ENCODE measurements at regions not wholly inside any gene's neighbourhood (a gene's known extent, or its start where the extent isn't known, plus 50 kb on each side); places are given as distances from the start of the nearest gene placed in this dataset.

- no peak for DNase-seq (ENCODE audit: low spot score)
Measured at GRCh38 chr9:124179196-124180071, 78.3 kb upstream of the NEK6 start.

DNA sequence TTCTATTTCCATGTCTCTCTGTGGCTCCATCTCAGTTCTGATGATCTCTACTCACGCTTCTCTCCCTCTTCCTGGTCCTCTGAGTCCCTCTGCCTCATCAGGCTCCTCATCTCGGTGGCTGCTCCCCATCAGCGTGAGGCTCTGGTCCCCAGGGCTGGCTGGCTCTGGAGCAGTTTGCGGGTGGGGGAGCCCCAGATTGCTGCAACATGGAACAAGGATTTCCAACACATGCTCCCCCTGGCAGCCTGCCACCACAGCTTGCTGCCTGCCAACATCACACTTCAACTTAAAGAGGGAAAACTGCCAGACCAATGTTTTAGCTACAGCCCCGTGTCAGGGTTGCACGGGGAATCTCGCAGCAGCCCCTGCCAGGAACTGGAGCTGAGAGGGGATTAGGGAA lies 77.2 kb upstream of the NEK6 start:
- DNase-seq (ENCODE audit: low spot score), result no peak

DNA sequence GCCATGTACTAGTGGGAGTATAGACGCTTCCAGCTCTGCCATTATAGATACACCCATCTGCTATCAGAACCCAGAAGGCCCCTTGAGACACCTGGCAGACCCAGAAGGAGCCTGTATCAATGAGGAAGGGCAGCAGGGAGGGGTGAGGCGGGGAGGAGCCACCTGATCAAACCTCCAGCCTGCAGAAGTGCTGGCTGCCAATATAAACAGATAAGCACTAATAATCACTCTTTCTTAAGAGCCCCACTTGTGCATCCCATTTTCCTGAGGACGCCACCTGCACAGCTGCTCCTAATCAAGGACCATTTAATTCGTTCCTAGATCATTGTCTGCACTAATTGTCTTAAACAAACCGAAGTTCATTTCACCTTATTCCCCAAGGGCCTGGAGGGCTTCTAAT lies 75.0 kb upstream of the NEK6 start:
- DNase-seq (ENCODE audit: low spot score), result no peak

DNA sequence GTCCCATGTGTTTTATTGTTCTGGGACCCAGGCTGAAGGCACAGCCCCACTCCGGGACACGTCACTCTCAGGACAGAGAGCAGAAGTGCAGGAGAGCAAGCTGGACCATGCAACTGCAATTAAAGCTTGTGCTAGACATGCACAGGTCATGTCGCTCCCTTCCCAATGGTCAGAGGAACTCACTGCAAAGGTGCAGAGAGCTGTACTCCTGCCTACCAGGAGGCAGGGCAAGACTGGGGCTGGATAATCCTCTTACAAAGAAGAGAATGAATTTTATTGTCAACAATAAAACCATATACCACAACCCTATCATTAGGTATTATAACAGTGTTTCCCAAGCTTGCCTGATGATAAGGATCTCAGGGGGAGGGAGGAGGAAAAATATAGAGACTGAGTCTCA lies 74.0 kb upstream of the NEK6 start:
- DNase-seq (ENCODE audit: low spot score), result no peak

- no peak for DNase-seq (ENCODE audit: low spot score)
Measured at GRCh38 chr9:124185413-124185812, 72.3 kb upstream of the NEK6 start.

- no peak for DNase-seq (ENCODE audit: low spot score)
Measured at GRCh38 chr9:124187311-124187710, 70.4 kb upstream of the NEK6 start.

DNA sequence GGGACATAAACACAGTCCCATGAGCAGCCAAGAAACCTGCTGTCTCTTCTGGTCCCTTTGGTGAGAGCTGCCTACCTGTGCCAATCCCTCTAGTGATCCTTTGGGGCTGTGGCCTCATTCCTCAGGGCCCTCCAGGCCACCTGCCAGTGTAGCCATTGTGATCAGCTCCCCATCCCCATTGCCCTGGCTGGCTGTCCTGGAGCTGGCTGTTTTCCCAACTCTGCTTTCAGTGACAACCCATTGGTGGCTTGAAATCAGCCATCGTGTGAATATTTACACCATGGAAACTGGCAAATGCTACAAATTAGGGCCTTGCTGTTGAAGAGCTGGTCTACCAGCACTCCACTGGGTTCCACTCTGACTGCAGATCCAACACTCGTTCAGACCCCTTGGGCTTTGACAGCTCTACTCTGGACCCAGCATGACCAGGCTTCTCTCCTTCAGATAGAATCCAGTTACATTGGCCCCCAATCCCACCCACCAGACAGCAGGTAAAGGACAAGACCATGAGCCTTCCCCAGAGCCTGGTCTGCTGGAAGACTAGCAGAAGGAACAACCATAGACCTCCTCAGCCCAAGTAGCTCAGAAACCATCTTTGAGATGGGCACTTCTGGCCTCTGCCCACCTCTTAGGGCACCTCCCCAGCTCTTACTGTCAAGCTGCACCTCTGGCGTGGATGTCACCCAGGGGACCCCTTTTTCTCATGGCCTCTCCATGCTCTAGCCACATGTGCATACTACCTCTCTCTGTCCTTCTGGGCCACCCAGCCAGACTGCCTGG lies 69.2 kb upstream of the NEK6 start:
- DNase-seq (ENCODE audit: low spot score), result no peak

DNA sequence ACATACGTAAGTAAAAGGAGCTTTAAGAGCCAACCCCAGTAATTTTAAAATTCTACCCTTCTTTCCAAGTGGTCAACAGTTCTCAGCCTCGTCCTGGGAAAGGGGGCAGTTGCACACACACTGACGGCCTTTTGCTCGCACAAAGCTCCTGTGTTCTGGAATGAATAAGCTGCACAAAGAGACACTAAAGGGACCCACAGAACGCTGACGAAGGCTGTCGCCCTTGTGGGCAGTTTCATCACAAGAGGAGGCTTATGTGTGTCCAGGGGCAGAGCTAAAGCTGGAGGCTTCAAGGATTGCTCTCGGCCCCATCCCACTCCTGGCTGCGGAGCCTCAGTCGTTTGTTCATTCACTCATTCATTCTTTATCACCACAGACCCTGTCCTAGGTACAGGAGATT lies 67.0 kb upstream of the NEK6 start:
- DNase-seq (ENCODE audit: low spot score), result no peak

- DNase-seq (ENCODE audit: low spot score), result no peak
Measured at GRCh38 chr9:124191691-124192395, 65.9 kb upstream of the NEK6 start.

DNA sequence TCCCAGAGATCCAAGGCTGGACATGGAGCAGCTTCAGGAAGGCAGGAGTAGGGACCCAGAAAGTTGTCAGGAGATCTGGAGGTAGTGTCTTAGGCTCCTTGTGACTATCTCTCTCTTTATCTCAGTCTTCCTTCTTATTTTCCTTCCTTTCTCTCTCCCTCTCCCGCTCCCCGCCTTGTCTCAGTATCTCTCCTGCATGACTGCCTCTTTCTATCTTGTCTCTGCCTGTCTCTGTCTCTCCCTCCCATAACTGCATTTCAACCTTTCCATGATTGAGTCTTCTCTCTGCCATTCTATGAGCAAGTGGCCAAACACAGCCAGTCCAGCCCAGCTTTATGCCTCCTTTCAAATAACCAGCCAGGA lies 61.0 kb upstream of the NEK6 start:
- DNase-seq (ENCODE audit: low spot score), result no peak

- DNase-seq (ENCODE audit: low spot score), result no peak
Measured at GRCh38 chr9:124197177-124198095, 60.3 kb upstream of the NEK6 start.

- no peak for DNase-seq (ENCODE audit: low spot score)
Measured at GRCh38 chr9:124198331-124198730, 59.4 kb upstream of the NEK6 start.

DNA sequence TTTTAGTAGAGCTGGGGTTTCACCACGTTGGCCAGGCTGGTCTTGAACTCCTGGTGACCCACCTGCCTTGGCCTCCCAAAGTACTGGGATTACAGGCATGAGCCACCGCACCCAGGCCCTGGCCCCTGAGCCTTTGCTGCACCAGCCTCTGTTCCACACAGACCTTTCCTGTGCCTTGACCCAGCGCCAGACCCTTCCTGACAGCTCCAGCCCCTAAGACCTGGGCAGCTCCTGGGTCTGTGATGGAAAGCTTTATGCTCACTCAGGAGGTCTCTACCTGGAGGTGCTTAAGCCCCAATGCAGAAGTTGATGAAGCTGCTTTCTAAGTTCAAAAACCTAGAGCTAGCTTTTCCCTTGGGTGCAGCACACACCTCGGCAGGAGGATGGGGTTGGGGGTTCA lies 58.8 kb upstream of the NEK6 start:
- no peak for DNase-seq (ENCODE audit: low spot score)

GRCh38 chr9:124199474-124199873 lies 58.3 kb upstream of the NEK6 start:
- no peak for DNase-seq (ENCODE audit: low spot score)

GRCh38 chr9:124202447-124202971 lies 55.2 kb upstream of the NEK6 start:
- no peak for DNase-seq (ENCODE audit: low spot score)

DNA sequence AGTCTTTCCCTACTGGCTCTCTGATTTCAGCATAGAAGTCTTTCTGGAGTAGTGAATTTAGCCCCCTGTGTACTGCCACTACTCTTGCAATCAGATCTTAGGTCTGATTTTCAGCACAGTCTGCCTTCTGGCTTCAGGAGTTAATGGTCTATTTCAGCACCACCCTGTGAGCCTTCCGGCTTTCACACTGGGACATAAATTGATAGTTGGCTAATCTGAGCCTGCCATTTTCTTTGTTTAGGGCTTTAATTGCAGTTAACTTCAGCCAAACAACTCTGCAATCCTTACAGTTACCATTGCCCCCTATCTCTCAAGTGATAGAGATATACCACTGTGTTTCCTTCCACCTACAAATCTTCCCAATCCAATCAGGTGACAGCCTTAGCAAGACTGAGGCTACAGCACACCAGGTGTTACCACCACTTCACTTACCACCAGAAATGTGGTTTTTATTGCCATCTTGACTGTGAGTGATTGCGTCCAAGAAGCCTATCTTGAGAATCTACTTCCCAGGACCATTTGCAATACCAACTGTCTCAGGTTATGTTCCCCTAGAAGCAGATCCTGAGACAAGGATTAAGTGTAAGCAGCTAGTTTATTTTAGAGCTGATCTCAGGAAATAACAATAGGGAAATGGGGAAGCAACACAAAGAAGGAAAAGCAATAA lies 51.9 kb upstream of the NEK6 start:
- DNase-seq (ENCODE audit: low spot score), result no peak

DNA sequence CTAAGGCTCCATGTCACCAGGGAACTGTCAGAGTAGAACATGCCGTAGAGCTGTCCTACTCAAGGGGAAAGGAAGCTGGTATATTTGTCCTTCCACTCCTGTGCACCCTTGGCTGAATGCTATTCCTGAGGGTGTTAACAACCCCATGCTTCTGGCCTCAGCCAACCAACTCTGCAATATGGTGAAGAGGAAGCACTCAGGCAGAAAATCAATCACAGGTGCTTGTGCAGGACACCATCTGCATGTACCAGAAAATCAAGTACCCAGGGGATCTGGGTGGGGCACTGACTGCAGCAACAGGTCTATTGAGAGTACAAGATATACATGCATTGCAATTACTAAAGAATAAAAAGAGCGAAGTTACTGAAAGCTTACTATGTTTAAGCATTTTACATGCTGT lies 51.4 kb upstream of the NEK6 start:
- no peak for DNase-seq (ENCODE audit: low spot score)
